ENCODE measurements at regions not wholly inside any gene's neighbourhood (a gene's known extent, or its start where the extent isn't known, plus 50 kb on each side); places are given as distances from the start of the nearest gene placed in this dataset.

- TF ChIP-seq, protein P1, sequence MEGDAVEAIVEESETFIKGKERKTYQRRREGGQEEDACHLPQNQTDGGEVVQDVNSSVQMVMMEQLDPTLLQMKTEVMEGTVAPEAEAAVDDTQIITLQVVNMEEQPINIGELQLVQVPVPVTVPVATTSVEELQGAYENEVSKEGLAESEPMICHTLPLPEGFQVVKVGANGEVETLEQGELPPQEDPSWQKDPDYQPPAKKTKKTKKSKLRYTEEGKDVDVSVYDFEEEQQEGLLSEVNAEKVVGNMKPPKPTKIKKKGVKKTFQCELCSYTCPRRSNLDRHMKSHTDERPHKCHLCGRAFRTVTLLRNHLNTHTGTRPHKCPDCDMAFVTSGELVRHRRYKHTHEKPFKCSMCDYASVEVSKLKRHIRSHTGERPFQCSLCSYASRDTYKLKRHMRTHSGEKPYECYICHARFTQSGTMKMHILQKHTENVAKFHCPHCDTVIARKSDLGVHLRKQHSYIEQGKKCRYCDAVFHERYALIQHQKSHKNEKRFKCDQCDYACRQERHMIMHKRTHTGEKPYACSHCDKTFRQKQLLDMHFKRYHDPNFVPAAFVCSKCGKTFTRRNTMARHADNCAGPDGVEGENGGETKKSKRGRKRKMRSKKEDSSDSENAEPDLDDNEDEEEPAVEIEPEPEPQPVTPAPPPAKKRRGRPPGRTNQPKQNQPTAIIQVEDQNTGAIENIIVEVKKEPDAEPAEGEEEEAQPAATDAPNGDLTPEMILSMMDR (IDR thresholded peaks at IDR 0.05) = no peak
- no peak for TF ChIP-seq POLR2A (IDR thresholded peaks at IDR 0.05)
Measured at GRCh38 chrX:15977644-15978043, 123.0 kb upstream of the AP1S2 start.
